A549 (cell line): ENCODE measurements at regions not wholly inside any gene's neighbourhood (a gene's known extent, or its start where the extent isn't known, plus 50 kb on each side); places are given as distances from the start of the nearest gene placed in this dataset.

Experiments used
- ATAC-seq, 2 experiments: fragments of 200-7000 bp in 1 of 2; fragments of >200 bp in 1 of 2; cut with Nextera tagmentation in 1 of 2; cut with Tn5 transposase in 1 of 2; 3 replicates each; pipeline versions ENCODE4 v1.8.0 to v1.9.1; 2018 to 2020; ENCODE audit warnings: mild to moderate bottlenecking in 1 of 2, moderate library complexity in 1 of 2
- CTCF ChIA-PET: fragments of 300-600 bp; sonication (Branson Sonifier 250); formaldehyde crosslinking; extraction: SDS; loops from one replicate; lab custom pipeline; 2021; ENCODE audit warnings: antibody characterized with exemption, inconsistent platforms; lab: Yijun Ruan, JAX
- POLR2A ChIA-PET: fragments of 350-600 bp; formaldehyde crosslinking; extraction: SDS; loops from one replicate; lab custom pipeline; 2021; ENCODE audit warnings: antibody characterized with exemption, inconsistent platforms; lab: Yijun Ruan, JAX
- DNase-seq, 2 experiments: peaks; one replicate each; pipeline versions ENCODE4 v3.0.0 to v3.0.0-alpha.2; 2011 to 2016; ENCODE audit warnings: low read depth in 1 of 2, low spot score in 1 of 2
- FAIRE-seq: peaks from 2 replicates; lab custom pipeline; 2011; peaks lifted over from hg19 to GRCh38; lab: Jason Lieb, UNC
- H3K27ac ChIP-seq, 2 experiments: fragments of >200 bp; sonication (Bioruptor Twin); formaldehyde crosslinking; 3 replicates each; pipeline ENCODE4 v1.5.1; 2016 to 2017
- H3K4me1 ChIP-seq: fragments of >200 bp; sonication (Bioruptor Twin); formaldehyde crosslinking; 3 replicates; pipeline ENCODE4 v1.6.1; 2016
- H3K4me2 ChIP-seq: fragments of >200 bp; sonication (Bioruptor Twin); formaldehyde crosslinking; 3 replicates; pipeline ENCODE4 v1.6.1; 2016
- H3K4me3 ChIP-seq: fragments of >200 bp; sonication (Bioruptor Twin); formaldehyde crosslinking; 3 replicates; pipeline ENCODE4 v1.5.1; 2016
- H3K9me3 ChIP-seq: fragments of >200 bp; sonication (Bioruptor Twin); formaldehyde crosslinking; 3 replicates; pipeline ENCODE4 v1.6.1; 2016
- BHLHE40 ChIP-seq: IDR thresholded peaks from 2 replicates; pipeline ENCODE4 v1.6.1; 2012; ENCODE audit warnings: low read depth, low read length, inconsistent platforms
- CBX8 ChIP-seq: fragments of 200-600 bp; sonication (generic); IDR thresholded peaks from 2 replicates; pipeline ENCODE4 v1.6.1; 2016
- CHD2 ChIP-seq: fragments of 150-350 bp; IDR thresholded peaks from 2 replicates; pipeline ENCODE4 v1.6.1; 2014; ENCODE audit warnings: low read length; ENCODE audit not compliant: partially characterized antibody
- EHMT2 ChIP-seq: fragments of 200-600 bp; sonication (generic); IDR thresholded peaks from 2 replicates; pipeline ENCODE4 v1.6.1; 2016; ENCODE audit warnings: antibody characterized with exemption, low read depth, mild to moderate bottlenecking, moderate library complexity
- EP300 ChIP-seq, 2 experiments: fragments of >200 bp; sonication (Bioruptor Twin); formaldehyde crosslinking; IDR thresholded peaks; 2 replicates in 1 of 2; 3 replicates in 1 of 2; pipeline ENCODE4 v1.6.1; 2016 to 2017
- FOSL2 ChIP-seq, 2 experiments: fragments of 450-650 bp in 1 of 2; fragments of >200 bp in 1 of 2; sonication (Bioruptor Twin) in 1 of 2; formaldehyde crosslinking; IDR thresholded peaks; 2 replicates each; pipeline versions ENCODE4 v1.5.0 to v1.6.1; 2016 to 2020; ENCODE audit warnings: mild to moderate bottlenecking in 1 of 2, moderate library complexity in 1 of 2
- FOXS1 ChIP-seq: fragments of 250-450 bp; sonication (Bioruptor Pico); IDR thresholded peaks from 2 replicates; pipeline ENCODE4 v1.5.0; 2020; ENCODE audit warnings: mild to moderate bottlenecking, moderate library complexity
- HEYL ChIP-seq: fragments of 250-450 bp; sonication (Bioruptor Pico); IDR thresholded peaks from 2 replicates; pipeline ENCODE4 v1.8.0; 2021; ENCODE audit warnings: mild to moderate bottlenecking, moderate library complexity
- HOXA7 ChIP-seq: fragments of 250-450 bp; sonication (Bioruptor Pico); IDR thresholded peaks from 2 replicates; pipeline ENCODE4 v1.5.0; 2020; ENCODE audit warnings: mild to moderate bottlenecking, moderate library complexity
- HOXB13 ChIP-seq: fragments of 250-450 bp; sonication (Bioruptor Pico); IDR thresholded peaks from 2 replicates; pipeline ENCODE4 v1.5.0; 2020; ENCODE audit warnings: low read depth, mild to moderate bottlenecking, moderate library complexity
- KDM1A ChIP-seq: fragments of 200-600 bp; sonication (generic); IDR thresholded peaks from 2 replicates; pipeline ENCODE4 v1.6.1; 2016; ENCODE audit warnings: low read depth, mild to moderate bottlenecking
- MYC ChIP-seq: IDR thresholded peaks from 2 replicates; pipeline ENCODE4 v1.6.1; 2012; ENCODE audit warnings: mild to moderate bottlenecking, inconsistent platforms, low read length, improper control_type of control experiment, borderline replicate concordance
- NPAS2 ChIP-seq: fragments of 250-450 bp; sonication (Bioruptor Pico); IDR thresholded peaks from 2 replicates; pipeline ENCODE4 v1.8.0; 2022; ENCODE audit warnings: mild to moderate bottlenecking, moderate library complexity, borderline replicate concordance
- NR3C1 ChIP-seq: fragments of >200 bp; sonication (Bioruptor Twin); formaldehyde crosslinking; IDR thresholded peaks from 3 replicates; pipeline ENCODE4 v1.6.1; 2017
- PHF8 ChIP-seq: fragments of 200-600 bp; sonication (generic); IDR thresholded peaks from 2 replicates; pipeline ENCODE4 v1.6.1; 2016; ENCODE audit warnings: low read depth, mild to moderate bottlenecking, antibody characterized with exemption, moderate library complexity, borderline replicate concordance
- POLR2A ChIP-seq: IDR thresholded peaks from 2 replicates; pipeline ENCODE4 v1.6.1; 2012; ENCODE audit warnings: mild to moderate bottlenecking, low read length
- RAD21 ChIP-seq, 2 experiments: fragments of >200 bp in 1 of 2; sonication (Bioruptor Twin) in 1 of 2; formaldehyde crosslinking in 1 of 2; IDR thresholded peaks in 1 of 2; conservative IDR thresholded peaks in 1 of 2; 2 replicates in 1 of 2; 3 replicates in 1 of 2; pipeline ENCODE4 v1.6.1; 2012 to 2018; ENCODE audit warnings: inconsistent platforms in 1 of 2
- RARB ChIP-seq: fragments of 250-450 bp; sonication (Bioruptor Pico); IDR thresholded peaks from 2 replicates; pipeline ENCODE4 v1.8.0; 2021; ENCODE audit warnings: mild to moderate bottlenecking, moderate library complexity
- RFX5 ChIP-seq: fragments of 450-650 bp; IDR thresholded peaks from 2 replicates; pipeline ENCODE4 v1.7.1; 2014; ENCODE audit warnings: antibody characterized with exemption, mild to moderate bottlenecking, moderate library complexity
- RNF2 ChIP-seq: fragments of 200-600 bp; sonication (generic); IDR thresholded peaks from 2 replicates; pipeline ENCODE4 v1.6.1; 2016; ENCODE audit warnings: low read depth, mild to moderate bottlenecking, antibody characterized with exemption, moderate library complexity, borderline replicate concordance
- SMC3 ChIP-seq: fragments of >200 bp; sonication (Bioruptor Twin); formaldehyde crosslinking; IDR thresholded peaks from 3 replicates; pipeline ENCODE4 v1.6.1; 2018; ENCODE audit warnings: inconsistent platforms
- TFCP2L1 ChIP-seq: fragments of 250-450 bp; sonication (Bioruptor Pico); IDR thresholded peaks from 2 replicates; pipeline ENCODE4 v1.5.0; 2021; ENCODE audit warnings: mild to moderate bottlenecking
- TP53 ChIP-seq: fragments of 250-450 bp; sonication (Bioruptor Pico); IDR thresholded peaks from 2 replicates; pipeline ENCODE4 v1.5.0; 2021; ENCODE audit warnings: mild to moderate bottlenecking, moderate library complexity
- ZC3H11A ChIP-seq: fragments of 450-650 bp; IDR thresholded peaks from 2 replicates; pipeline ENCODE4 v1.6.1; 2014; ENCODE audit warnings: antibody characterized with exemption, mild to moderate bottlenecking
- ZNF302 ChIP-seq: fragments of 250-450 bp; sonication (Bioruptor Pico); IDR thresholded peaks from 2 replicates; pipeline ENCODE4 v1.9.0; 2021; ENCODE audit warnings: inconsistent platforms, mild to moderate bottlenecking, moderate library complexity
- ZSCAN20 ChIP-seq: fragments of 250-450 bp; sonication (Bioruptor Pico); IDR thresholded peaks from 2 replicates; pipeline ENCODE4 v1.8.0; 2022; ENCODE audit warnings: mild to moderate bottlenecking, moderate library complexity
- WGBS: methylation state at CpG from one replicate; pipeline ENCODE4 v1.1.6; 2017; ENCODE audit errors: missing lambda C conversion rate; 5-methylcytosine and 5-hydroxymethylcytosine counted together
- TF ChIP-seq, protein P1 (sequence below): fragments of 250-450 bp; sonication (Bioruptor Pico); IDR thresholded peaks from 2 replicates; pipeline ENCODE4 v1.5.0; 2020; ENCODE audit warnings: low read depth, mild to moderate bottlenecking, moderate library complexity
- TF ChIP-seq, protein P2 (sequence below): fragments of 150-350 bp; IDR thresholded peaks from 2 replicates; pipeline ENCODE4 v1.6.1; 2014; ENCODE audit warnings: low read depth, mild to moderate bottlenecking, low read length
- TF ChIP-seq, protein P3 (sequence below): IDR thresholded peaks from 2 replicates; pipeline ENCODE4 v1.6.1; 2012

DNA sequence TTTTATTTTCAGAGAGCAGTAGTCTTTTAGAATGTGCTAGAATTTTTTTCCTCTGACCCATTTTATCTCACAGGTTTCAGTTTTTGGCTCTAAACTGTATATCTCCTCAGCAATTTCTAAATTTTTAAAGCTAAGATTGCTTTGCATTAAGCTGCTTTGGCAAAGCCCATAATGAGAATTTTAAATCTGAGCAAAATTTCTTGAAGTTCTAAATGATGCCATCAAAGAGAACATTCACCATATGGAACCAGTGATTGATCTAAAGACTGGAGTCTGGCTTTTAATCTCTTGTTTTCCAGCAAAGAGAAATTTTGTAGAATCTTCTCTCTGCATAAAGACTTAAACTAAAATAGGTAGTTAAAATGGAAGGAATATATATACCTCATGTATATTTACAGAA is 313.6 kb downstream of the TBC1D32 start:
- Histone ChIP-seq H3K4me3 (no peak overlapping the region), H3K27ac (no peak overlapping the region), H3K9me3 (no peaks in the 10 kb centered on the region), H3K4me2 (no peak overlapping the region), H3K4me1 (no peaks in the 10 kb centered on the region)
- FAIRE-seq, result no peak
- no peak for DNase-seq
- TF ChIP-seq HOXA7 (CRISPR knock-in tag) (no peak), PHF8 (no peak)
- POLR2A ChIA-PET, result no interaction called here
- no peak for ATAC-seq
- CTCF ChIA-PET, result no interaction called here

DNA sequence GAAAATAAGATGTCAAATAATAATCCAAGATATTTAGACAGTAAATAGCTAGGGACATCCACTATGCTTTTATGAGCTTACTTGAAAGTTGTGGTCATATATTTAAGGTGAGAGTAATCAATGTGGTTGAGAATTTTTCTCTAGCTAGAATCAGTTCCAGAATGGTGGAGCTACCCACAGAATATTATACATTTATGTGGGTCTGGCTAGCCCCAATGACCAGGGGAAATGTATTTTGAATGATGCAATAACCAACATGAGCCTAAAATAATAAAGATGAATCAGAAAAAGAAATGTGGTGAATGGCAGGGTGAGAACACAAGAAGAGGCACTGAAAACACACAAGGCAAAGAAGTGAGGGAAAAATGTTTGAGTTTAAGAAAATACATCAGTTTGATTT is 325.7 kb downstream of the TBC1D32 start:
- POLR2A ChIA-PET, result no interaction called here
- DNase-seq (no peak), FAIRE-seq (no peak), ATAC-seq (no peak)
- Histone ChIP-seq H3K9me3 (no peaks in the 10 kb centered on the region), H3K4me3 (no peak overlapping the region), H3K4me2 (no peak overlapping the region), H3K4me1 (no peaks in the 10 kb centered on the region), H3K27ac (no peak overlapping the region)
- CTCF ChIA-PET, result no interaction called here
- TF ChIP-seq CHD2 (no peak), HEYL (CRISPR knock-in tag) (no peak), TP53 (no peak), HOXB13 (no peak), HOXA7 (CRISPR knock-in tag) (no peak), FOSL2 (IDR thresholded peaks at IDR 0.05) (no peak), FOSL2 (CRISPR knock-in tag; IDR thresholded peaks at IDR 0.05) (no peak), MYC (no peak), POLR2A (no peak)
- TF ChIP-seq, protein P1, sequence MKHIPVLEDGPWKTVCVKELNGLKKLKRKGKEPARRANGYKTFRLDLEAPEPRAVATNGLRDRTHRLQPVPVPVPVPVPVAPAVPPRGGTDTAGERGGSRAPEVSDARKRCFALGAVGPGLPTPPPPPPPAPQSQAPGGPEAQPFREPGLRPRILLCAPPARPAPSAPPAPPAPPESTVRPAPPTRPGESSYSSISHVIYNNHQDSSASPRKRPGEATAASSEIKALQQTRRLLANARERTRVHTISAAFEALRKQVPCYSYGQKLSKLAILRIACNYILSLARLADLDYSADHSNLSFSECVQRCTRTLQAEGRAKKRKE (CRISPR knock-in tag), result no peak
- TF ChIP-seq, protein P2, sequence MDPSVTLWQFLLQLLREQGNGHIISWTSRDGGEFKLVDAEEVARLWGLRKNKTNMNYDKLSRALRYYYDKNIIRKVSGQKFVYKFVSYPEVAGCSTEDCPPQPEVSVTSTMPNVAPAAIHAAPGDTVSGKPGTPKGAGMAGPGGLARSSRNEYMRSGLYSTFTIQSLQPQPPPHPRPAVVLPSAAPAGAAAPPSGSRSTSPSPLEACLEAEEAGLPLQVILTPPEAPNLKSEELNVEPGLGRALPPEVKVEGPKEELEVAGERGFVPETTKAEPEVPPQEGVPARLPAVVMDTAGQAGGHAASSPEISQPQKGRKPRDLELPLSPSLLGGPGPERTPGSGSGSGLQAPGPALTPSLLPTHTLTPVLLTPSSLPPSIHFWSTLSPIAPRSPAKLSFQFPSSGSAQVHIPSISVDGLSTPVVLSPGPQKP, result no peak

DNA sequence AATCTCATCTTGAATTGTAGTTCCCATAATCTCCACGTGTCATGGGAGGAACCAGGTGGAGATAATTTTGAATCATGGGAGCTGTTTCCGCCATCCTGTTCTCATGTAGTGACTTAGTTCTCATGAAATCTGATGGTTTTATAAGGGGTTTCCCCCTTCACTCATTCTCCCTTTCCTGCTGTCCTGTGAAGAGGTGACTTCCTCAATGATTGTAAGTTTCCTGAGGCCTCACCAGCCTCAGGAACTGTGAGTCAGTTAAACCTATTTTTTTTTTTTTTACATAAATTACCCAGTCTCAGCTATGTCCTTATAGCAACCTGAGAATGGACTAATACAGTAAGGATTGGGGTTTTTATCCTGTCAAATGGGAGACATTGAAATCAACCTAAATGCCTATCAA is 328.3 kb downstream of the TBC1D32 start:
- H3K27ac ChIP-seq, result no peak overlapping the region
- no peak for TF ChIP-seq NPAS2 (CRISPR knock-in tag)
- no peak for TF ChIP-seq CBX8
- TF ChIP-seq RAD21 (conservative IDR thresholded peaks at IDR 0.05 in 1 of 2, IDR thresholded peaks at IDR 0.05 in 1 of 2), result no peak
- TF ChIP-seq RARB (CRISPR knock-in tag), result no peak
- TF ChIP-seq POLR2A, result no peak
- no peak for TF ChIP-seq SMC3
- no peak for TF ChIP-seq RNF2
- TF ChIP-seq EP300 (IDR thresholded peaks at IDR 0.05), result no peak
- TF ChIP-seq ZNF302 (CRISPR knock-in tag), result no peak
- TF ChIP-seq EHMT2, result no peak
- TF ChIP-seq ZSCAN20 (CRISPR knock-in tag), result no peak
- no peaks in the 10 kb centered on the region for H3K4me1 ChIP-seq
- ChIA-PET CTCF (no interaction called here), POLR2A (no interaction called here)
- ATAC-seq, result no peak
- H3K4me2 ChIP-seq, result no peak overlapping the region
- FAIRE-seq, result no peak
- H3K4me3 ChIP-seq, result no peak overlapping the region
- WGBS, result 25% methylated on average over 2 of the region's 2 CpGs
- no peak for DNase-seq
- H3K9me3 ChIP-seq, result no peaks in the 10 kb centered on the region

DNA sequence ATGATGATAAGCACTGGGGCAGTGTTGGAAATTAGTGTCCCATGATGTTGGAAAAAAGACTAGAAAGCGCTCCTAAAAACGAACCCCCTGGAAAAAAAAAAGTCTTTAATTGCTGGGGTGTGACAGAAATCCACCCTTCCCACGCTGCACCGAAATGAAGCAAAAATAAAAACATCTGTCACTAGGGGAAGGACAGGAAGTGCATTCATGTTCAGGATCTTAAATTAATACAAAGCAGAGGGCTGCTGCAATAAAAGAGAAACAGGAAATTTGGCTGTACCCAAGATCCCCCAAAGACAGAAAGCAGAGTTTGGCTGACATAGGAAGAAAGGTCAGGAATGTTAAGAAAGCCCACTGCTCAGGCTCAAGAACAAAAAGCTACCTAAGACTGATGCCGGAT is 333.9 kb downstream of the TBC1D32 start:
- DNase-seq (no peak), ATAC-seq (no peak)
- Histone ChIP-seq H3K9me3 (no peaks in the 10 kb centered on the region), H3K4me3 (no peak overlapping the region), H3K4me2 (no peak overlapping the region)
- TF ChIP-seq RFX5, result no peak
- no peak for TF ChIP-seq NR3C1
- TF ChIP-seq FOXS1 (CRISPR knock-in tag), result no peak
- no peak for TF ChIP-seq ZC3H11A
- no peak for TF ChIP-seq HEYL (CRISPR knock-in tag)
- TF ChIP-seq, protein P1 (CRISPR knock-in tag), result no peak
- TF ChIP-seq EHMT2, result no peak
- no peak for TF ChIP-seq BHLHE40
- no peak for TF ChIP-seq RARB (CRISPR knock-in tag)
- TF ChIP-seq RAD21 (conservative IDR thresholded peaks at IDR 0.05 in 1 of 2, IDR thresholded peaks at IDR 0.05 in 1 of 2), result no peak
- TF ChIP-seq TFCP2L1, result no peak
- TF ChIP-seq KDM1A, result no peak
- TF ChIP-seq, protein P3, sequence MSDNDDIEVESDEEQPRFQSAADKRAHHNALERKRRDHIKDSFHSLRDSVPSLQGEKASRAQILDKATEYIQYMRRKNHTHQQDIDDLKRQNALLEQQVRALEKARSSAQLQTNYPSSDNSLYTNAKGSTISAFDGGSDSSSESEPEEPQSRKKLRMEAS, result no peak
- TF ChIP-seq, all 56 proteins: peak for 0
- FAIRE-seq, result no peak
- WGBS, result 46% methylated on average over 5 of the region's 5 CpGs
- ChIA-PET CTCF (no interaction called here), POLR2A (no interaction called here)
- no peaks in the 10 kb centered on the region for H3K4me1 ChIP-seq
- no peak overlapping the region for H3K27ac ChIP-seq
